ENCODE measurements at regions not wholly inside any gene's neighbourhood (a gene's known extent, or its start where the extent isn't known, plus 50 kb on each side); places are given as distances from the start of the nearest gene placed in this dataset.

- Histone ChIP-seq H3K9me2 (replicated peaks; ENCODE audit: low read depth, low read length) (no peaks in the 10 kb centered on the region), H3K9ac (ENCODE audit: low read depth, low read length, poor library complexity, severe bottlenecking) (no peak overlapping the region), H3K4me3 (ENCODE audit: low read length, poor library complexity, severe bottlenecking) (no peak overlapping the region), H3K4me2 (ENCODE audit: low read depth, low read length, poor library complexity, severe bottlenecking) (no peak overlapping the region), H3K36me3 (ENCODE audit: insufficient read depth, low read length) (no peaks in the 10 kb centered on the region), H2AFZ (ENCODE audit: low read length) (no peak overlapping the region), H3K27me3 (ENCODE audit: insufficient read depth, low read length, poor library complexity, severe bottlenecking) (no peaks in the 10 kb centered on the region), H3F3A (ENCODE audit: low read depth) (no peaks in the 10 kb centered on the region), H4K20me1 (ENCODE audit: insufficient read depth, low read length, poor library complexity, severe bottlenecking) (no peaks in the 10 kb centered on the region), H3K9me3 (ENCODE audit: insufficient read depth, low read depth, low read length) (no peaks in the 10 kb centered on the region), H3K79me2 (ENCODE audit: insufficient read depth, low read length) (no peaks in the 10 kb centered on the region), H3K4me1 (ENCODE audit: insufficient read depth, low read length, poor library complexity, severe bottlenecking) (peaks cover 9% of the 10 kb centered on the region)
- TF ChIP-seq EZH2phosphoT487 (IDR thresholded peaks at IDR 0.05; ENCODE audit: borderline replicate concordance): no peak
- no peak for TF ChIP-seq CTCF (conservative IDR thresholded peaks at IDR 0.05; ENCODE audit: low read length)
These were observed 67.8 kb downstream of the RGS2 start for GRCh38 chr1:192876633-192877032.

- Histone ChIP-seq H3F3A (ENCODE audit: low read depth) (no peaks in the 10 kb centered on the region), H3K9me3 (ENCODE audit: insufficient read depth, low read depth, low read length) (no peaks in the 10 kb centered on the region), H3K9me2 (replicated peaks; ENCODE audit: low read depth, low read length) (no peaks in the 10 kb centered on the region), H3K4me1 (ENCODE audit: insufficient read depth, low read length, poor library complexity, severe bottlenecking) (peaks cover 9% of the 10 kb centered on the region), H3K79me2 (ENCODE audit: insufficient read depth, low read length) (no peaks in the 10 kb centered on the region), H3K4me3 (ENCODE audit: low read length, poor library complexity, severe bottlenecking) (no peak overlapping the region), H3K36me3 (ENCODE audit: insufficient read depth, low read length) (no peaks in the 10 kb centered on the region), H4K20me1 (ENCODE audit: insufficient read depth, low read length, poor library complexity, severe bottlenecking) (no peaks in the 10 kb centered on the region), H3K9ac (ENCODE audit: low read depth, low read length, poor library complexity, severe bottlenecking) (no peak overlapping the region), H3K4me2 (ENCODE audit: low read depth, low read length, poor library complexity, severe bottlenecking) (no peak overlapping the region), H2AFZ (ENCODE audit: low read length) (no peak overlapping the region), H3K27me3 (ENCODE audit: insufficient read depth, low read length, poor library complexity, severe bottlenecking) (no peaks in the 10 kb centered on the region)
- TF ChIP-seq EZH2phosphoT487 (IDR thresholded peaks at IDR 0.05; ENCODE audit: borderline replicate concordance) (no peak), CTCF (conservative IDR thresholded peaks at IDR 0.05; ENCODE audit: low read length) (no peak)
These were observed 68.5 kb downstream of the RGS2 start for GRCh38 chr1:192877283-192877886.

DNA sequence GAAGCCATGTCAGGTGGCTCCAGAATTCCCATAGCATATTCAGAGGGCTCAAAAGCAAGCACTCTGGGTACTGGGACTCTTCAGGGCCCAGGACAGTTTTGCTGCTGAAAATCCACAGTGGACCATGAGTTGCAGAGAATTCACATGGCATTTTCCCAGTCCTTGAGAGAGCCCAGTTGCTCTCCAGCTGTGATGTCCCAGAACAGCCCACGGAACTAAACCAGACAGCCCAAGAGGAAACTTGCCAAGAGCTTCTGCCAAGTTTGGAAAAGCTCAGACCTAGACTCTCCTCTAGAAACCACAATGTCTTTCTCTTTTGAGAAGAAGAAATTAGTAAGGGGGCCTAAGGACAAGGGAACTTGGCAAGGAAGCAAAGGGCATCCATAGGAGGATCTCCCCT is 69.4 kb downstream of the RGS2 start:
- H3K27me3 ChIP-seq (ENCODE audit: insufficient read depth, low read length, poor library complexity, severe bottlenecking): no peaks in the 10 kb centered on the region
- no peak for TF ChIP-seq CTCF (conservative IDR thresholded peaks at IDR 0.05; ENCODE audit: low read length)
- no peak for TF ChIP-seq EZH2phosphoT487 (IDR thresholded peaks at IDR 0.05; ENCODE audit: borderline replicate concordance)

More for the DNA sequence above, 69.4 kb downstream of the RGS2 start:
- no peak overlapping the region for H2AFZ ChIP-seq (ENCODE audit: low read length)
- H3K79me2 ChIP-seq (ENCODE audit: insufficient read depth, low read length): no peaks in the 10 kb centered on the region
- H3K4me2 ChIP-seq (ENCODE audit: low read depth, low read length, poor library complexity, severe bottlenecking): no peak overlapping the region
- no peaks in the 10 kb centered on the region for H3K9me3 ChIP-seq (ENCODE audit: insufficient read depth, low read depth, low read length)
- H3K9me2 ChIP-seq (replicated peaks; ENCODE audit: low read depth, low read length): no peaks in the 10 kb centered on the region
- H3K4me1 ChIP-seq (ENCODE audit: insufficient read depth, low read length, poor library complexity, severe bottlenecking): peaks cover 9% of the 10 kb centered on the region
- H3K36me3 ChIP-seq (ENCODE audit: insufficient read depth, low read length): no peaks in the 10 kb centered on the region
- H3F3A ChIP-seq (ENCODE audit: low read depth): no peaks in the 10 kb centered on the region
- no peak overlapping the region for H3K4me3 ChIP-seq (ENCODE audit: low read length, poor library complexity, severe bottlenecking)
- H4K20me1 ChIP-seq (ENCODE audit: insufficient read depth, low read length, poor library complexity, severe bottlenecking): no peaks in the 10 kb centered on the region
- H3K9ac ChIP-seq (ENCODE audit: low read depth, low read length, poor library complexity, severe bottlenecking): no peak overlapping the region

Data from Loucy (cell line).